ENCODE measurements at regions not wholly inside any gene's neighbourhood (a gene's known extent, or its start where the extent isn't known, plus 50 kb on each side); places are given as distances from the start of the nearest gene placed in this dataset.
A peak's percentile ranks its signal among the peaks of the same experiment; 100 is the strongest.

- H3K4me2 ChIP-seq (ENCODE audit: low read depth, low read length): no peak overlapping the region
- H3K36me3 ChIP-seq (ENCODE audit: control insufficient read depth, insufficient read depth, low read length): no peaks in the 10 kb centered on the region
- H4K5ac ChIP-seq (ENCODE audit: low read depth, low read length): no peak overlapping the region
- no peak overlapping the region for H4K91ac ChIP-seq (ENCODE audit: insufficient read depth, low read depth, low read length)
- BruUV-seq (replicated peaks): no TSS peak
- no peak overlapping the region for H2BK120ac ChIP-seq (ENCODE audit: low read depth, low read length)
- no peak overlapping the region for H3K27ac ChIP-seq (ENCODE audit: insufficient read depth, low read length)
- no peak overlapping the region for H3K14ac ChIP-seq (replicated peaks; ENCODE audit: low read depth, low read length)
- no peak for ATAC-seq (ENCODE audit: low read depth)
- no peaks in the 10 kb centered on the region for H3K4me1 ChIP-seq (ENCODE audit: control insufficient read depth, insufficient read depth, low read length)
- intact Hi-C loops (cut with micrococcal nuclease) (no loop called here), dilution Hi-C loops (cut with HindIII; ENCODE audit: low sequenced_read_pairs, unreplicated experiment) (no loop called here), in situ Hi-C loops (cut with MboI; ENCODE audit: low sequenced_read_pairs) (no loop called here)
- no peaks in the 10 kb centered on the region for H3K79me1 ChIP-seq (ENCODE audit: low read depth in 1 of 2, low read length in 2 of 2)
- no peak overlapping the region for H3K4me3 ChIP-seq (ENCODE audit: insufficient read depth, low read depth, low read length)
- H3K4ac ChIP-seq (ENCODE audit: low read depth, low read length): no peak overlapping the region
- H3K23ac ChIP-seq (ENCODE audit: low read depth, low read length): no peak overlapping the region
- no peak for TF ChIP-seq CHD1 (IDR thresholded peaks at IDR 0.05; ENCODE audit: low read depth, low read length)
- no peak for TF ChIP-seq NFE2L2 (IDR thresholded peaks at IDR 0.05; ENCODE audit: low read depth, low read length)
- TF ChIP-seq MAFK (IDR thresholded peaks at IDR 0.05; ENCODE audit: low read depth, low read length): no peak
- TF ChIP-seq FOS (IDR thresholded peaks at IDR 0.05; ENCODE audit: low read depth, low read length): no peak
- TF ChIP-seq MXI1 (IDR thresholded peaks at IDR 0.05; ENCODE audit: borderline replicate concordance, low read depth, low read length): no peak
- H4K20me1 ChIP-seq (ENCODE audit: insufficient read depth, low read length): no peaks in the 10 kb centered on the region
- no peak overlapping the region for H3K56ac ChIP-seq (ENCODE audit: extremely low read depth, insufficient read depth, low read length)
- H2AK9ac ChIP-seq (replicated peaks; ENCODE audit: low read depth, low read length, poor library complexity): no peak overlapping the region
- WGBS, 2 experiments (ENCODE audit: extremely low coverage in 2 of 2, insufficient read length in 1 of 2): 40% methylated on average over 1 of the region's 3 CpGs; no CpG with 5 or more reads in 1 of the 2 experiments
- H3K18ac ChIP-seq (ENCODE audit: low read depth, low read length): no peak overlapping the region
- DNase-seq: no peak
- H2BK5ac ChIP-seq (ENCODE audit: low read depth, low read length, poor library complexity, severe bottlenecking): no peak overlapping the region
- H3K9ac ChIP-seq (ENCODE audit: low read depth, low read length): no peak overlapping the region
- H2BK20ac ChIP-seq (ENCODE audit: low read depth, low read length): no peak overlapping the region
- no peaks in the 10 kb centered on the region for H3K9me1 ChIP-seq (ENCODE audit: insufficient read depth, low read length)
- no peak overlapping the region for H4K8ac ChIP-seq (ENCODE audit: low read depth in 2 of 2, low read length in 2 of 2)
- H3K9me3 ChIP-seq (ENCODE audit: control insufficient read depth, insufficient read depth, low read length): no peaks in the 10 kb centered on the region
- H2AK5ac ChIP-seq (ENCODE audit: low read depth, low read length): no peak overlapping the region
- no peaks in the 10 kb centered on the region for H3K27me3 ChIP-seq (ENCODE audit: control insufficient read depth, insufficient read depth, low read length)
- no peak overlapping the region for H2BK15ac ChIP-seq (ENCODE audit: low read depth, low read length)
- POLR2A ChIA-PET (ENCODE audit: unreplicated experiment): no interaction called here
- CTCF ChIA-PET: no interaction called here
- peak overlapping the region; percentile 63 for H2AFZ ChIP-seq (replicated peaks; ENCODE audit: low read length, poor library complexity)
Observed at GRCh38 chr7:121456785-121457359, 60.8 kb upstream of the FAM3C start.

Measured in IMR-90 (cell line).